ENCODE measurements at regions not wholly inside any gene's neighbourhood (a gene's known extent, or its start where the extent isn't known, plus 50 kb on each side); places are given as distances from the start of the nearest gene placed in this dataset.

GRCh38 chr3:79824166-79824565, 56.4 kb upstream of the ROBO1 start:
- no peak for TF ChIP-seq POLR2A (IDR thresholded peaks at IDR 0.05; ENCODE audit: low read depth, low read length)
- FAIRE-seq = no peak
- DNase-seq (ENCODE audit: insufficient read length, low spot score) = no peak

- DNase-seq (ENCODE audit: insufficient read length, low spot score) (no peak), FAIRE-seq (no peak)
- TF ChIP-seq POLR2A (IDR thresholded peaks at IDR 0.05; ENCODE audit: low read depth, low read length) = no peak
Measured at GRCh38 chr3:79822076-79822475, 54.3 kb upstream of the ROBO1 start.

- FAIRE-seq = no peak
- DNase-seq (ENCODE audit: insufficient read length, low spot score) = no peak
- TF ChIP-seq POLR2A (IDR thresholded peaks at IDR 0.05; ENCODE audit: low read depth, low read length) = no peak
Measured at GRCh38 chr3:79820089-79820488, 52.3 kb upstream of the ROBO1 start.

GRCh38 chr3:79818015-79818414, 50.2 kb upstream of the ROBO1 start:
- TF ChIP-seq POLR2A (IDR thresholded peaks at IDR 0.05; ENCODE audit: low read depth, low read length) = no peak
- no peak for FAIRE-seq

More at GRCh38 chr3:79818015-79818414, 50.2 kb upstream of the ROBO1 start:
- DNase-seq (ENCODE audit: insufficient read length, low spot score) = no peak

All from H54 (cell line).